Activated naive CD4-positive, alpha-beta T cell treated with anti-CD3 and anti-CD28 coated beads, Interleukin-2, amount 50 U/mL, for 16 hours (primary cell): ENCODE measurements at regions not wholly inside any gene's neighbourhood (a gene's known extent, or its start where the extent isn't known, plus 50 kb on each side); places are given as distances from the start of the nearest gene placed in this dataset.
"Not testable (repeated sequence)": the region's sequence is repeated elsewhere in the genome, so short reads cannot be mapped to it uniquely, and the experiment has no call there.

ENCODE experiments used
- DNase-seq: peaks from one replicate; pipeline ENCODE4 v3.0.0-alpha.2; 2020

DNA sequence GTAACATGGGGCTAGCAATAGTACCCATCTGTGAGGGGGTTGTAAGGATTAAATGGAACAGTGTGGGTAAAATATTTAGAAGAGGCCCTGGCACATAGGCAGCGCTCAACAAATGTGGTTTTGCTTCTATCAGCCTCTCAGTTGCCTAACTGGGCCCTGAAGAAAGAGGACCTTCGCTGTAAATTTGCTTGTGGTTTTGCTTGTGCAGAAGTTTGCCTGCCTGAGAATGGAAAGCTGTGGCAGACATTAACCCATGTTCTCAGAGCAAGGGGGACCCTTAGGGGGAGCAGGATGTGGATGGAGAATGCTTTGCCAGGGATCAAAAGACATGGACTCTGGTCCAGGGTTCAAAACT lies 160.1 kb downstream of the BRMS1L start:
- DNase-seq, result no peak

DNA sequence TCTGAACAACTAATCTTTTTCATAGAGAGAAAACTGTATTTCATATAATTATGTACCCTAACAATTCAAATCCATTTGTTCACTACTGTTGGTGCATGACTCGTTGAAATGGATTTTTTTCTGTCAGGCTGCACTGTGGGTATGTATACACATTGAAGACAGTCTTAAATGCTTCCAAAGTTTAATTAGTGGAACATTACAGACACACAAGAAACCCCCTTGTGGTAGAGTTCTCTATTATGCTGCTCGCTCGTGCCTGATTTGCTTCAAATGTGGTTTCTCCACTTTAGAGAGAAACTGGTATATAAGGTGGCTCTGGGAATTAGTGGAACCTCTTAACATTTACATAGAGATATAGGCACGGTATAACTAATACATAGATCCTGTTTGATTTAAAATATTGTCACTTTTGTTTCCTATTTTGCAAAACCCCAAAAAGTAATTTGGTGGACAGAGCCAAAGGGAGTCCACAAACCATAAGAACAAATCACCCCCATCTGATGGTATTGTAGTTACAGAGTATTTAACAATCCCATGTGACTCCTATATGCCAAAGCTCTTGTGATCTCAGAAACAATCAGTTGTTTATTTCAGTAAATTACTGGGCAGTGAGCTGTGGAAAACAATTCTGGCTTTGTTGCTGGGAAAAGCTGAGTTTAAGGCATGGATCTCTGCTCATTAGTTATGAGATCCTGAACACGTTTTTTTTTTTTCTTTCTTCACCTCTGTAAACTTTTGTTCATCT lies 159.5 kb downstream of the BRMS1L start:
- DNase-seq, result no peak

- DNase-seq, result no peak
Observed at GRCh38 chr14:35979531-35979930, 153.4 kb downstream of the BRMS1L start.

- DNase-seq, result no peak
Observed at GRCh38 chr14:35978561-35978960, 152.4 kb downstream of the BRMS1L start.

DNA sequence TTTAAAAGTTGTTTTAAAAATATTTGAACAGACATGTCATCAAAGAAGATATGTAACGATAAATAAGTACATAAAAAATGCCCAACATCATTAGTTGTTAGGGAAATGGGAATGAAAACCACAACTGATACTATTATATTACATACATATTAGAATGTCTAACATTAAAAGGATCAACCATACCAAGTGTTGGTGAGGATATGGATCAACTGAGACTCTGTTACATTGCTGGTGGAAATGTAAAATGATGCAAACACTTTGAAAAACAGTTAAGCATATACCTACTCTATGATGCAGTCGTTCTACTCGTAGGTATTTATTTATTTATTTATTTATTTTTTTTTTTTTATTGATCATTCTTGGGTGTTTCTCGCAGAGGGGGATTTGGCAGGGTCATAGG lies 149.7 kb downstream of the BRMS1L start:
- DNase-seq, result no peak

DNA sequence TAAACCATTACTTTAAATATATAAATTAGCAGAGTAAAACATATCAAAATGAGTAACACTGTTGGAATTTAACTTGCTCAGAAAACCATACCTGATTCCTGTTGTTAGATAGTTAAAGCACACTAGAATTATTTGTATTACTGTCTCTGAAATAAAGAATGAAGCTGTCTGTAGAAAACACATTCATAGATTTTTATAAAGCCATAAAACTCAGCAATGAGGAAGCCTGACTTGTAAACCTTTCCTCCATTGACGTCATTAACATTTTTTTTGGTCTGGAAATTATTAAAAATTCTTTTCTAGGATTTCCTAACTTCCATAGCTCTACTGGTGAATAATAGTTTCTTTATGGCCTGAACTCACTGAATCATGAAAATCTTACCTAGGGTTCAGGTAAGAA lies 147.6 kb downstream of the BRMS1L start:
- no peak for DNase-seq

DNA sequence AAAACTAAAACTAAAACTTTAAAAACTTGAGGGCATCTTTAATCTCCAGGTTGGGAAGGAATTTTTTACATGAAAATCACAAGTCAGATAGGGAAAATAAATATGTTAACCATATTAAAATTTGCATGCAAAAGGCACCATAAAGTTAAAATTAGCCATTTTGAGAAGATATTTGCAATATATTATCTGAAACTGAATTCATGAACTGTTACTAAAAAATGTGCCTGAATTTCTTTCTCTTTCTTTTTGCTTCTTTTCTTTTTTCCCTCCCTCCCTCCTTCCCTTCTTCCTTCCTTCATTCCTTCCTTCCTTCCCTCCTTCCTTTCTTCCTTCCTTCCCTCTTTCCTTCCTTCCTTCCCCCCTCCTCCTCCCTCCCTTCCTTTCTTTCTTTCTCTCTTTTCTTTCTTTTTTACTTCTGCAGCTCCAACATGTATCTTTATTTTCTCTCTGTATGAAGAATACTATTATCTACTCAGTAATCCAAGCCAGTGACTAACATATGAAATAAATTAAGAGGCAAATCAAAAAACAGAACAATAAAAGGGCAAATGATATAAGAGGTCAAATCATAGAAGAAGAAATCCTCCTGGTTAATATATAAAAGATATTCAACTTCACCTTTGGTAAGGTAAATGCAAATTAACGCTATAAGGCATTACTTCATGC lies 146.0 kb downstream of the BRMS1L start:
- DNase-seq, result no peak

- DNase-seq, result no peak
Observed at GRCh38 chr14:35969310-35969709, 143.2 kb downstream of the BRMS1L start.

DNA sequence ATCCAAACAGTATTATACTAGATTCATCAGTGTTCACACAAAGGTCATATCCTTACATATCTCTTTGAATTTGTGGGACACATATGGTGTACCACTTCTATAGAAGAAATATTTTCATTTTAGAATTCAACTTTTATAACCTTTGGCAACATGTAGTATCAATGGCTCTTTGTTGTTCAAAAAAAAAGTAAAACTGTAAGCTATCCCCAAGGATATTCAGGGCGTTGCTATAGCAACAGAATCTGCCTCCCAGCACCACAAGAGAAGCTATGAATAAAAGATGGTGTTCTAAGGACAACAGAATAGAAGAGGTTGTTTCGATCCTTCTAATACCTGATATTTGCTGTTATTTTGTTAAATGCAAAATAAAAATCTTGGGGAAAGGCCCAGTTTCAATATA lies 139.3 kb downstream of the BRMS1L start:
- no peak for DNase-seq

GRCh38 chr14:35964697-35965286 lies 138.7 kb downstream of the BRMS1L start:
- DNase-seq, result no peak

DNA sequence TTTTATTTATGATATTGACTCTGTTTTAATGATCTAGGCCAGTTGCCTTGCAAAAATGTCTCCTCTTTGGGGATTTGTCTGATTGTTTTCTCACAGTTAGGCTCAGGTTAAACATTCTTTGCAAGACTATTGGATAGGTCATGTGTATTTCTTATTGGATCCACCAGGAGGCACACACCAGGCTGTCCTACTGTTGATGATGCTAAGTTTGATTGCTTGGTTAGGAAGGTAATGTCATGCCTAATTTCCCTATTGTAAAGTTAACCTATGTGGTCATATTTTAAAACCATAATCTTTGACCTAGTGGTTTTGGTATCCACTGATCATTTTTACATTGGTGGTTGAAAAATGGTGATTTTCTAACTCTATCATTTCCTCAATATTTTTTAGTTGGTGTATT lies 137.1 kb downstream of the BRMS1L start:
- DNase-seq, result no peak

DNA sequence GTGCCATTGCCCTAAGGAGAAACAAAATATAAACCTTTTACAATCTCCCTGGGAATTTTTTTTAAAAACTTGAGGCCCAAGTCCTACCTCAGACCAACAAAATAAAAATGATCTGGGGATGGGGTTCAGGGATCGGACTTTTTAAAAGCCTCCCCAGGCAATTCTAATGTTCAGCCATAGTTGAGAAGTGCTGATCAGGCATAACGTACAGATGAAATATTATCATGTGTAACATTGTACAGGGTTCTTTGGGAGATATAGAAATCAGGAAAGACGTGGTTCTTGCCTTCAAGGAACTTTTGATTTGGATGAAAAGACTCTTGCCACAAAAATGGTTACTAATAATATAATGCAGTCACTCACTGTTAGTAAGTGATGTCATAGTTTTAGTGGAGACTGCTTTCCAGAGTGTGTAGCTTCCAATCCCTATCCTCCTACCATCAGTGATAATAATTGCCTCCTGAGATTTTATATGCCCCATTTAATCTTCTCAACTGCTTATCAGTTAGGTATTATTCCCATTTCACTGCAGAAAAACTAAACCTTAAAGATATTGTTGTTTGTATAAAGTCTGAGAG lies 135.6 kb downstream of the BRMS1L start:
- no peak for DNase-seq

- DNase-seq, result no peak
Observed at GRCh38 chr14:35959835-35960234, 133.7 kb downstream of the BRMS1L start.

DNA sequence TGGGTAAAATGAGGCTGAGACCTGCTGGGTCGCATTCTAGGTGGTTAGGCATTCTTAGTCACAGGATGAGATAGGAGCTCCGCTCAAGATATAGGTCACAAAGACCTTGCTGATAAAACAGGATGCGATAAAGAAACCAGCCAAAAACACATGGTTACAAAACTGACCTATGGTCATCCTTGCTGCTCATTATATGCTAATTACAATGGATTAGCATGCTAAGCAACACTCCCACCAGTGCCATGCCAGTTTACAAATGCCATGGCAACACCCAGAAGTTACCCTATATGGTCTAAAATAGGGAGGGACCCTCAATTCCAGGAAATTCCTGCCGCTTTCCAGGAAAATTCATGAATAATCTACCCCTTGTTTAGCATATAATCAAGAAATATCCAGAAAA lies 132.4 kb downstream of the BRMS1L start:
- DNase-seq, result no peak

DNA sequence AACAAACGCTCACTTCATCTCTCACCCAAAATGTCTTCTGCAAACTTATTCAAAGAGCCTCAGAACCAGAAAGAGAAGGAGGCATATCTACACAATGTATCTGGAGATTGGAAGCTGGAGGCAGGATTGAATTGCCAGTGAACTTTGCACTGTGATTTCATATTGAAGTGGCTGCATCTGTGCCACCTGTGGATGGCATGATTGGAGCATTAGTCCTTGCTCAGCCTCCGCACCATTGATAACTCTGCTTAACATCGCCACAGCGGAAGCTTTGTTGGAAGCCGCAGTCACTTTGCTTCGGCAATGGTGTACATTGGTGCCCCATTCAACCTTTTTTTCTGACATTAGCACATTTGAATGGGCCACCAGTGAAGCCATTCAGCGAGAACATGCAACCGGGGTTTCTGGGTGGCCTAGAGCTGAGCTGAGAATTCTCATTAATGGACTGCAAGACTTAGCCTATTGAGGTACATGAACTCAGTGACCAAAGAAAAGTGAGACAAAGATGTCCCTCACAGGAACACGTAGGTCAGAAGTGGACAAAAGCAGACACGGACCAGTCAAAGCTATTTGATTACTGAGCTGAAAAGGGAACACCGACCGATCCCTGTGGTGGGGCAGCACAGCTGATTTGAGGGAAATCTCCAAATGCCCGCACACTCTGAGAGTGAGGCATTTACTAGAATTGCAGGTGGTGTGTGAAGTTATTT lies 130.4 kb downstream of the BRMS1L start:
- no peak for DNase-seq

DNA sequence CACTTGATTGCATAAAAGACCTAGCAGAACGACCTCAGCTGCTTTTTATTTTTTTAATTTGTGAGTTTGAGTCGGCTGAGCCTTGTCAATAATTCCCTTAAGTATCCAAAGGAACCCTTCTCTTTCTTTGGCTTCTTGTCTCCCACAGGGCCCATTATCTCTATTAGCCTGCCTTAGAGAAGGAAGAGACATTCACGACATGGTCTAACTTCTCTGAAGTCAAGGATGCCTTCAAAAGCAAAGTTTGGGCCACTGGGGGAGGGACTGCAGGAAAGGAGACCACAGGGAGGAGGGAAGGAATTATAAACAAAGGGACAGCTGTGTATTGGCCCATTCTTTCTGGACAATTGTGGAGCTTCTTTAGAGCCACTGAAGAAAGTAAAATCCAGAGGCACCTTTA lies 126.4 kb downstream of the BRMS1L start:
- no peak for DNase-seq

DNA sequence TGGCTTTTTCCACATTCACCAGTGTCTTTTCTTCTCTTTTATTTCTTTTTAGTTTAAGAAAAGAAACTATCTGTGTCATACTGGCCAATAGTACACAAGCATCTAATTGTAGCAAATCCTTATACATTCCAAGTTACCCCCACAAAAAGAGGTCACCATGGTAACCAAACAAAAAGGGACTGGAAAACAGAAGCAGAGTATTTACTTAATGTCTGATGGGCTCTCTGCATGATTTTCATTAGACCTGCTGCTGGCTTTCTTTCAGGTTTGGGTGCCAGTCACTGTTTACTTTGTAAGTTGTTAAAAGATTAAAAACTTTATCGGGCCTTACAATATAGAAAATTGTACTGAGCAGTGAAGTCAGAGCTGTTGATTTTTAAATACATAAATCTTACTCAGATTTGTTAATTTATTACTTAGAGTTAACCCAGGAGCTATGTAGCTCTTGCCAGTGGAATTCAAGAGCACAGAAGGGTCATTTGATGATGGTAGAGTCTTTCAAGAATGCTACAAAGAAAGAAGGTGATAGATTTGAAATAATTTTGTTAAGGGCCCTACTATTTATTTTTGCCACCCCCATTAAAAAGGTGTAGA lies 123.9 kb downstream of the BRMS1L start:
- no peak for DNase-seq

DNA sequence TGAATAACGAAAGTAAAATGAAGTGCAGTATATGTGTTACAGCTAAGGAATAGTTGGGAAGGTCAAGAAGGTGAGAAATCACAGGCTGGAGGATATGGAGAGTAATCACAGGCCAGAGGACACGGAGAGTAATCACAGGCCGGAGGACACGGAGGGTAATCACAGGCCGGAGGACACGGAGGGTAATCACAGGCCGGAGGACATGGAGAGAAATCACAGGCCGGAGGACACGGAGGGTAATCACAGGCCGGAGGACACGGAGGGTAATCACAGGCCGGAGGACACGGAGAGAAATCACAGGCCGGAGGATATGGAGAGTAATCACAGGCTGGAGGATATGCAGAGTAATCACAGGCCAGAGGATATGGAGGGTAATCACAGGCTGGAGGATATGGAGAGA lies 121.8 kb downstream of the BRMS1L start:
- not testable (repeated sequence) for DNase-seq

DNA sequence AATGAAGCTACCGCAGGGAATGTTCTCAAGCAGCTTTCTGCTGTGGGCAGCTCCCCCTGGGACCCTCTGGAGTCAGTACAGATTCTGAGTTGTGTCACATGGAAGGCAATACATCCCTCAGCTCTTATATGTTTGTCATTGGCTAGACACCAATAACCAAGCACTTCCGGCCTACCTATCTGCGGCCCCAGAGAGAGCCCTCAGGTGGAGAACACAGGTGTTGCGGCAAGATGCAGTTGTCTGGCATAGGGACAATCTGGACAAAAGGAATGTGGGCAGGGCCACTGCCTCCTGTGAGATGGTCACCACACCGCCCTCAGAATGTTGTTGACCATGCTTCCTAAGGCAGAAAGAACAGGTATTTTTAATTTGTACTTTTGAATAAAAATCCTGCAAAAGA lies 118.7 kb downstream of the BRMS1L start:
- no peak for DNase-seq

DNA sequence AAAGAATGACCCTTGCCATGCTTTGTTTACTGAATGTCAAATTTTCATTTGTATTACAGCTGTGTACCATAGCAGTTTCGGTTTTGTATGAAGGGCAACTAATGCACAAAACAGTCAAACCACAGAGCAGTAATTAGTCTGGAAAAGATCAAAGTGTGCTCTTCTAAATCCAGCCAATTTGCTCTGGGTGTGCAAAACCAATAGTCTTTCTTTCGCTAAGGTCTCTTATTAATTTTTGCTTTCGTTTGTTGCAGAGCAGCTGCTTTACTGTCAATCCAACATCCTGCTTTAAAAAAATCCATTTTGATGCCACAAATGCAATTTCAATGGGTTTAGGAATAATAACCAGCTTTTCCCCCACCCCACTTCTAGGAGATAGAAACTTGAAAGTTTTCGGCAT lies 114.2 kb downstream of the BRMS1L start:
- DNase-seq, result no peak

- no peak for DNase-seq
Observed at GRCh38 chr14:35938770-35939169, 112.6 kb downstream of the BRMS1L start.

GRCh38 chr14:35934499-35934898 lies 108.4 kb downstream of the BRMS1L start:
- no peak for DNase-seq

- peak; percentile 42 for DNase-seq
Observed at GRCh38 chr14:35932659-35933159, 106.6 kb downstream of the BRMS1L start.
